GM12873 (cell line): ENCODE measurements at regions not wholly inside any gene's neighbourhood (a gene's known extent, or its start where the extent isn't known, plus 50 kb on each side); places are given as distances from the start of the nearest gene placed in this dataset.

ENCODE experiments used
- TF ChIP-seq, protein P1 (sequence below): IDR thresholded peaks from 2 replicates; pipeline ENCODE4 v1.5.1; 2012; ENCODE audit warnings: low read depth, mild to moderate bottlenecking, moderate library complexity, low read length, control low read depth; ENCODE audit not compliant: insufficient read depth; ENCODE audit errors: missing control alignments

GRCh38 chr4:175562542-175562941 is 249.5 kb downstream of the GPM6A start:
- TF ChIP-seq, protein P1, sequence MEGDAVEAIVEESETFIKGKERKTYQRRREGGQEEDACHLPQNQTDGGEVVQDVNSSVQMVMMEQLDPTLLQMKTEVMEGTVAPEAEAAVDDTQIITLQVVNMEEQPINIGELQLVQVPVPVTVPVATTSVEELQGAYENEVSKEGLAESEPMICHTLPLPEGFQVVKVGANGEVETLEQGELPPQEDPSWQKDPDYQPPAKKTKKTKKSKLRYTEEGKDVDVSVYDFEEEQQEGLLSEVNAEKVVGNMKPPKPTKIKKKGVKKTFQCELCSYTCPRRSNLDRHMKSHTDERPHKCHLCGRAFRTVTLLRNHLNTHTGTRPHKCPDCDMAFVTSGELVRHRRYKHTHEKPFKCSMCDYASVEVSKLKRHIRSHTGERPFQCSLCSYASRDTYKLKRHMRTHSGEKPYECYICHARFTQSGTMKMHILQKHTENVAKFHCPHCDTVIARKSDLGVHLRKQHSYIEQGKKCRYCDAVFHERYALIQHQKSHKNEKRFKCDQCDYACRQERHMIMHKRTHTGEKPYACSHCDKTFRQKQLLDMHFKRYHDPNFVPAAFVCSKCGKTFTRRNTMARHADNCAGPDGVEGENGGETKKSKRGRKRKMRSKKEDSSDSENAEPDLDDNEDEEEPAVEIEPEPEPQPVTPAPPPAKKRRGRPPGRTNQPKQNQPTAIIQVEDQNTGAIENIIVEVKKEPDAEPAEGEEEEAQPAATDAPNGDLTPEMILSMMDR, result no peak
